OCI-M1 (cell line): ENCODE measurements at regions not wholly inside any gene's neighbourhood (a gene's known extent, or its start where the extent isn't known, plus 50 kb on each side); places are given as distances from the start of the nearest gene placed in this dataset.

Source experiments
- DNase-seq: peaks from one replicate; lab custom pipeline; 2025; lab: John Stamatoyannopoulos, UW

DNA sequence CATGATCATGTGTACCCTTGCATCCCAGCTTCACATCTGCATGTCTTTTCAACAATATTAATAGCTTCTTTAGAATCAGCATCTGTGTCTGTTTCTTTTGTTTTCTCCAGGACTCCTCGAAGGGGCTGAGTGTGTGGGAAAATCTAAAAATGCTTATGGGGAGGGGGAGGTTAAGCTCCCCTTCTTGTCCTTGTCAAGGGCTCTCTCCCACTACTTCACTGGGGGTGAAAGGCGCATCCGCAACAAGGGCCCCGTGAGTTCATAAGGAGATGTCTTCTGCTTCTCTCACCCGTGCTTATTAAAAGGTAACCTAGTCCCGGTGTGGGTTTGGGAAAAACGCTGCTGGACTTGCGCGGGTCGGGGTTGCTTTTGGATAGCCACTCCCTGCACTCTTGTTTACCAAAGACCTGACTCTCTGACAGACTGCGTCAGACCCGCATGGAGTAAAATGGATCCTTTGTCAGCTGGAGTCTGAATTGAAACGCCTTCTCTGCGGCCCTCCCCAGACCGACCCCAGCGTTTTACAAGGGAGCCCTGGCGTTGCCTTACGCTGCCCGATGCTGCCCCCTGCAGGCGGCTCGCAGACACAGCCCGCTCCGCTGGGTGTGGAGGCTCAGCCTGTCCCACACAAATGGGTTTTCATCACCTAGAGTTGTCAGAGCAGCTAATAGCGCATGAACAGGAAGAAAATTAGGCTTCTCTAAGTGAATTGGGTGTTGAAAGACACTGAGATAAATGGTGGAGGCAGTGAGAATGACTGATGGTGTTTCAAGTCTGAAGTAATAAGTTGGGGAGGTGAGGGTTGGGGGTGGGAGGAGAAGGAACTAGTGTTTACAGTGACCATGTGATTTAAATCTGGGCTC lies 53.8 kb downstream of the IER5 start:
- peak; percentile 94 for DNase-seq

DNA sequence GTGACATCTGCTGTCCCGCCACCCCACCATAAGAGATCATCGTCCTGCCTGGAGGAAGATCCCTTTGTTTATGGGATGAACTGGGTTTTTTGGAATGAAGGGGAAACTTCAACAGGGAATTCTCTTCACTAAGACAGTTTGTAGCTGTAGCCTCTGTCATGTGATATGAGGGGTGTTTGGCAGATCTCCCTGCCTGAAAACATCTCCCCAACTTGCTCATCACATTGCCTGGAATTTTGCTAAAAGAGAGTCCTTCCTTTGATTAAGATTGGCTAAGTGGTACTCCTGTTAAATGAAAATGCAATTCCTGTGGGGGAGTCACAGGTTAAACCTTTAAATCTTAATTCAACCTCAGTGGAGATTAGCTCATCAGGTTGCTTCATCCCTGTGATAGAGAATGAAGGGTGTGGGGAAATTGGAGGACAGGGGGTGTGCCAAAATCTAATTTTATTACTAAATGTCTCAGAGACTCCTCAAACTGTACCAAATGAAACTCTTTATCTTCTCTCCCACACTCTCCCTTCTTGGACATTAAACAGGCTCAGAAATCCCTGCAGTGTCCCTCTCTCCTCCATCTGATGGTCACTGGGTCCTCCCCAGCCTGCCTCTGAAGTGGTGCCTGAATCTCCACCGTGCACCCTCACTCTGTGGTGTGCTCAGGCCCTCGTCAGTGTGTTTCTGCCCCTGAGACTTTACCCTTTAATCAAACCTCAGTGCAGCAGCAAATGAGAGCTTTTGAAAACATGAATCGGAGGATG lies 54.8 kb downstream of the IER5 start:
- DNase-seq, result no peak

DNA sequence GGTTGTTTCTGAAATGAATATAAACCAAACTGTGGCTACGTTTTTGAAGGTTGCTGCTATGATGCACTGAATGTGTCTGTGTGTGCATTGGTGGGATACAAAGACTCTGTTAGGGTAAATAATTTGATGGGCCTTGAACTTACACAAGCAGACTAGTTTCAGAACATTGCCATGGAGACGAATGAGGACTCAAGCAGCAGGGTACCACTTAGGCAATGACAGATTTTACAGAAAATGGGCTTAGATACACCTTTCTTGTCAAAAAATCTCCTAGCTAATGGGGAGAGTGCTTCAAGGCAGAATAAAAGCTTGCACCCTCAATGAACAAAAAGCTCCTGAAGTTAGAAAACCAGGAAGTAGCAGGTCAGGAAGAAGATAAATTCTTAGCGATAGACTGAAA lies 55.7 kb downstream of the IER5 start:
- no peak for DNase-seq

DNA sequence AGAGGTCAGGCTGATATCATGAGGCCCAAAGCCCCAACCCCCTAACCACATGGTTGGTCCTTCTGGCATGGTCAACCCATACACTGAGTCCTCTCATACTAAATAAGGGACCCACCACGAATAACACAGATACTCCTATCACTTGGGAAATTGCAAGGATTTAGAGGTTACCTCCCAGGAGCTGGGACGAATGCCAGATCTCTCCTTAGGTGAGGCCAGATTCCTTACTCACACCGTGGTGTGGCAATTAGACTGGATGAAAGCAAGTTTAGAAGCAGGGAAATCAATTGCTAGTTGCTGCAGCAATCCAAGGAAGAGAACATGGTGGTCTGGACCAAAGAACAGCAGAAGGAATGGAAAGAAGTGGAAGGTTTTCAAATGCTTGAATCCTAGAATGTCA lies 60.1 kb downstream of the IER5 start:
- no peak for DNase-seq

DNA sequence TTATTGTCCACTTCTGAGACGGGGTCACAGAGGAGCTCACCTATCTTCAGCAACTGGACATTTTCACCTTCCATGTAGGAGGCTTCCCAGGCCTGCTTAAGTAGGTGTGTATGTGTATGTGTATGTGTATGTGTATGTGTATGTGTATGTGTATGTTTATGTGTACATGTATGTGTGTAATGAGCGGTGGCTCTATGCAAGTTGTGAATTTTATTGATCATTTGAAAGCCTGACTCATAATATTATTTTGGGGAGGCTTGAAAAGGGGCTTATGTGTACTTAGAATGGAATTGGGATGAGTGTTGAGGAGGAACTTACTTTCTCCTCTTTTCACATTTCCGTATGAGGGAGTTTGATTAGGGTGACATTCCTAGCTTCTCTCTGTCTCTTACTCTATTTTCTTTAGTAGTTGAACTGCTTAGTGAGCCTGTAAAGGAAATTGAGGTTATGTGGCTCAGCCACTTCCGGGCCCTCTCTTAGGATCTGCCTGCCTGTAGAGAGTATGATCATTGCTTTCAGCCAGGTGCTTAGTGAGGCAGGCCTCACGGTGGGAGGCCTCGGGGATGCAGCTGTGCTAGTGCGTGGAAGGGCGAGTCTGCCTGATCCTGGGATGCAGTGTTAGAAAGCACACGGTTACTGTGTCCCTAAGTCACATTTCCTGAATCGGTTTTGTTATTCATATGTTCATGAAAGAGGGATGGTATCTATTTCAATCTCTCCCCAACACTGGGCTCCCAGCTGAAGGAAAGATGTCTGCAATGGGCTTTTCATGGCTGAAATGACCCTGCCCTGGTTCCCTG lies 61.0 kb downstream of the IER5 start:
- DNase-seq, result no peak

DNA sequence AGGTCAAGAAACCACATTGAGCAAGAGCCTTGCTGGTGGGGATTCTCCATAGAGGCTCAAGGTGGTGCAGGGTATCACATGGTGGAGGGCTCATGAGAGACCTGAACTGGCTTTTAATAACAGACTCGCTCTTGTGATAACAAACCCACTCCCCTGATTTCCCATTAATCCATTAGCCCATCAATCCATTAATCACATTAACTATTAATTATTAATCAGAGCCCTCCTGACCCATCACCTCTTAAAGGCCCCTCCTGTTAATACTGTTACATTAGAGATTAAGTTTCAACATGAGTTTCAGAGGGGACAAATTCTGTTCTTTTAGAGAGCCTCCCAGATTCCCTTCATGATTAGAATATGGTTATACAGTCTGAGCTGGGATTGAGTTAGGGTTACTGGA lies 61.8 kb downstream of the IER5 start:
- DNase-seq, result no peak

DNA sequence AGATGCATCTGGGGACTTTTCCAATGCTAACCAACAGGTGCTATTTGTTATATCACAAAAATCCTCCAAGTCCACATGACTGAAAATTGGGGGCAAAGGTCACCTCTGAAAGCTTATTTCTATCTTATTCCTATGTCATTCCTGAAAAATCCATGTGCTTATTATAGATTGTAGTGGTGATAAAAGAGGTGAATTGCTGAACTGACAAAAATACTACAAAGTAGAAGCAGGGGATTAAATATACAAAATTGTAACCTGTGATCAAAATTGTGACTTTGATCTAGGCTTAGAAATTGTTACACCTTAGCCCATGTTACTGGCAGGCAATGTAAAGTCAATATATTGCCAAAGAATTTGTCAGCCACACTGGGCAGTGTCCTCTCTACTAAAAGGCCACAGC lies 62.3 kb downstream of the IER5 start:
- no peak for DNase-seq

DNA sequence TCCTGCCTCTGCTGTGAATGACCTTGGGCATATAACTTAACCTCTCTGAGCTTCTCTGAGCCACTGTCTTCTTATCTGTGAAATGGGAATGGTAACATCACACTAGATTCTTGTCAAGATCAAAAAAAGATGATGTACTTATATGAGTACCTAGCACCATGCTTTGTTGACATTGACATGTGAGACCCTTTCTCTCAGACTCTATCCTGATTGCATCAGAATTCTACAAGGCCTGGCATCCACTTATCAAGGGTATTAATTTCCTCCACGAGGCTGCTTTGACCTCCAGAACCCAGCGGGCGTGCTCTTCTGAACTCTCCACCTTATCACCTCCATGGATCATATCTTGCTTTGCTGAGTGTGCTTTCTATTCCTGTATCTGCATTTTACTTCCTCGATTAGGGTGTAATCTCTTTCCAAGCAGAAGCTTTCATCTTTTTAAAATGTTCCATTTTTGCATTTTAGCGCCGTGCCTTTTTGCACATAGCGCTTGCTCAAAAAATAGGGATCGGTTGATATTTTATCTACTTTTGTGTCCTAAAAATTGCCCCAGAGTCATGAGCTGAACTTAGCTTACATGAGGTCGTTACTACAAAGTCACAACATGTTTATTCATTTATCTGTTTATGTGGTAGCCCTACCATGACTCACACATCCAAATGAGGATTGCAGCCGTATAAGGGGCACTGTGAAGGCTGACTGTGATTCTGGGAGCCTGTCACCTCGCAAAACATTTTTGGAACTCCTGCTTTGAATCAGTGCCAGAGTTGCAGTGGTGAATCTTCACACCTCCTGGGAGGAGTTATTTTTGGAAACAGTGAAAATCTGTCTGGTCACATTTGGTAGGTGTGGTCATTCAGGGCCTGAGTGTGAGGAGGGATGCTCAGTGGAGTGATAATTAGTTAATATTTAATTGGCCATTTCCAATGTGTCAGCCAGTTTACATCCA lies 63.2 kb downstream of the IER5 start:
- DNase-seq, result peak; percentile 90

DNA sequence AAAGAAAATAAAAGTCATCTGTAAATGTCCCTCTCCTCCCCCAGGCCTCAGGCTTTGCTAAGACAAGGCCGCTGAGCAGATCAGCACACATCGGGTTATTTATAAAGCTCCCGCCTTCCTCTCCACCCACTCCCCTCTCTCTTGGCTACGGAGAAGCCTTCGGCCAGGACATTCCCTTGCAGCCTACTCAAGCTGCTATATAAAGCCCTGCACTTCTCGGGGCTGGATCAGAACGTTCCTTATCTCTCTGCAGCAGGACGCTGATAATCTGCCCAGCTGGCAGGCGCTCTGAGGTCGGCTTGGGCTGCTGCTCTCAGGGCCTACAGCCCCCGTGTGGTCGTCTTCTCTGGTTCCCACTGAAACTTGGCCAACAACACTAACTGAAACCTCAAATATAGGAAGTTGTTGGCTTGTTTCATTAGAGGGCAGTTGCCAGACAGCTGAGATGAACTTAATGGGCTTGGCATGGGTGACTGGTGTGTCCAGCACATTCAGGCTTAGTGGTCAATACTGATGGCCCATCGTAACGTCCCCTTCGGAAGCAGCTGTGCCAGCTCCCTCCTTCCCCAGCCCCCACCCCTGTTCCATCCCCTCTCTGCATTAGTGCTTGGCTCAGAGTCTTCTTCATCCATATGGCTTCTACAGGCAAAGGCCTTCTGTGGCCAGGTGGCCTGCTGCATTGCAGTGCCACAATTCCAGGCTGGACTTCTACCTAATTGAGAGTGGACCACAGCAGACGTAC lies 64.6 kb downstream of the IER5 start:
- peak; percentile 100 for DNase-seq

DNA sequence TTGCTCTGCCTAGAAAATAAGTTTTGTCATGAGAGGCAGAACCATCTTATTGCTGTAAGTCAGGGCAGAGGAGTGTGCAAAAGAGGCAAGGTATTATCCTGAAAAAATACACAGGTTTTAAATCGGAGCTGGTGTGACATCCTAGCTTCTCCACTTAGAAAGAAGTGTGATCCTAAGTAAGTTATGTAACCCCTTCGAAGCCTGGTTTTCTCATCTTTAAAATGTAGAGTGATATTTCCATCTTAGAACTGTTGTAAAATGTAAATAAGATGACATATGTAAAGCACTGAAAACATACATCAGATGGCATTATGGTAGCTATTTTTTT lies 65.1 kb downstream of the IER5 start:
- DNase-seq, result no peak

DNA sequence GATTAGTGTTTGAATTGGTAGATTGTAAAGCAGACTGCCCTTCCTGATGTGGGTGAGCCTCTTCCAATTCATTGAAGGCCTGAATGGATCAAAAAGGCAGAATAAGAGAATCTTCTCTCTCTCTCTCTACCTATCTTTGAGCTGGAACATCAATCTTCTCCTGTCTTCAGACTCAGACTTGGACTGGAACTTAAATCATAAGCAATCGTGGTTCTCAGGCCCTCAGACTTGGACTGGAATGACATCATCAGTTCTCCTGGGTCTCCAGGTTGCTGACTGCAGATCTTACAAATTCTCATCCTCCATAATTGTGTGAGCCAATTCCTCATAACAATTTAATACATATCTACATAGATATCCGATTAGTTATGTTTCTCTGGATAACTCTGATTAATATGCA lies 66.8 kb downstream of the IER5 start:
- DNase-seq, result no peak

DNA sequence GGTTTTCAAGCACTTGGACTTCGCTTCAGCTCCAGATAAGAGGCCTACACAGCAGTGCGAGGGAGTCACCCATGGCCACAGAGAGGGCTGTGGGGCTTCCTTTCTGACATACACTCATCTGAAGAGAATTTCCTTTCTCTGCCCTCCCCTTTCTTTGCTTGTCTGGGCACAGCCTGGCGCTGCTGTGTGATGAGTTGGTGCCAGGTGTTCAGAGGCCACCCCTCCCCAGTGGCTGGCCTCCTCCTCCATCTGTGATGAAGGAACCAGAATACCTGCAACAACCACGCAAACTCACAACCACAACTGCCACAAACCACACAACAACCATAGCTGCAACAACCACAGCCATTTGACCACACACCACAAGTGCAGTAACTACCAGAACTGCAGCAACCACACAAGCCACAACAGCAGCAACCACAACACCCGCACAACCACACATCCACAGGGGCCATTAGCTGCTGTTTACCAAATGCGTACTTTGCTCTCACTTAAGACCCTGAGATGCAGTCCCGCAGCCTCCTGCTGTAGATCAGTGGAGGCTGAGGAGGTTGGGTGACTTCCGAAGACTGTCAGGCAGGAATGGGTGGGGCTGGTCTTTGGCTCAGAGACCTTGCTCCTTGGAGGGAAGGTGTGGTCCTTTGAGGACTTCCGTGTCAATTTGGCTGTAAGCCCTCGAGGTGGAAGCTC lies 71.1 kb downstream of the IER5 start:
- DNase-seq, result peak; percentile 47

DNA sequence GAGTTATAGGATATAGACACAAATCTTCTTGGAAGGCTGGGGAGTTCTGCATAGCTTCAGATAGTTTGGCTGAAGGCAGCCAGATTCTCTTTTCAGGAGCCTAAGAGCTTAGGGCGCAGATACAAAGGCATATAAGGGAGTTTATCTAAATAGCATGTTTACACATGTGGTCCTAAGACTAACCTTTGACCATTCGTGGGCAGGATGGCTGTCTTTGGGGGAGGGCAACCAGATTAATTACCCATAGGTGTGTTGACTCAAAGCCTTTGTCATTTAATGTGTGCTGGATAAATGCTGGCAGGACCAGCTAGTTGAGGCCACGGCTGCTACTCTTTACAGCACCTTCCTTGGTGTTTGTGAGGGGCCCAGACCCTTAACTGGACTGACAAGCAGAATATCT lies 71.8 kb downstream of the IER5 start:
- DNase-seq, result no peak

DNA sequence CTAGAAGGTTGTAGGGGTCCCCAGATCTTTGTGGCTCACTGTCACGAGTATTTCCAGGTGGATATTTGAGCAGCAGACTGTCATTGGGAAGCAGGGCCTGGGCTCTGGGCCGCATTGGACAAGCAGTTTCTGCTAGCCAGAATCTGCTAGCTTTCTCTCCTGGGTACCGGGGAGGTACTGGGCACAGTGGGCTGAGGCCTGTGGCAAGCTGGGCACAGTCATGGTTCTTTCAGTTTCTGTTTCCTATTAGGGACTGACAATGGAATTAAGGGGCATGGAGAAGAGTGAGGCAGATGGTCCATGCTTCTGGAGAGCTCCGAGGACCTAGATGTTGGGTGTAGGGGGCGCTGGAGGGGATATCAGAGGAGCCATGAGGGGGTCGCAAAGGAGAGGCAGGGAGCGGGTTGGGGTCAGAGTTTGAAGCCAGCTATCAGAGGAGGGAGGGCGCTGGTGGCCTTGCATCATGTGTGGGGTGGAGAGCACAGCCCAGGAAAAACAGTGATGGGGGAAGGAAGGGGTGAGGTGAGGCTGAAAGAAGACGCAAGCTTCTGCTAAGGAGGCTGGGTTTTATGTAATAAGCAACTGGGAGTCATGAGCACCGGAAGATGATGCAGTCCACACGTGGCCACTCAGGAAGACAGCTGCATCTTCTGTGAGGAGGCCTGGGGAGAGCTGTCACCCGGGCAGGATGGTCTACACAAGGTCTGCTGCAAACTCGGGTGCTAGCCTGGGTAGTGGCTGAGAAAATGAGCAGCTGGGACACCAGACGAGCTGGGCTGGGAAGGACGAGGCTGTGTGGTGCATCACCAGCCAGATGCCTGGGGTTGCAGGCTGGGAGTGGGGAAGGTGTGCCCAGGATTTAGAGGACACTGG lies 72.7 kb downstream of the IER5 start:
- DNase-seq, result no peak

DNA sequence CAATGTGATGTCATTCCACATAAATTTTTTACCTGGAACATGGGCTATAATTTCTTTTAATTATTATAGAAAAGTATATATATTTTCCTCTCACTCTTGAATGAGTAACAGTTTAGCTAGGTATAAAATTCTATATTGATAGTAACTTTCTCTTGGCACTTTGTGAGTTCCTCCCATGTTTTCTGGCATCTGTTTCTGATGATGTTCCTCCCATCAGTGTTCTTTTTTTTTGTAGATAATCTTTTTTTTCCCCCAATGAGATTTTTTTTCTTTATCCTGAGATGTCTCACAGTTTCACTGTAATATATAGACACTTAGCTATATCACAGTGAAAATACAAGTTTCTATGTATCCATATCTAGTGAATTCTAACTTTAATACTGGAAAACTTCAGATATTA lies 75.2 kb downstream of the IER5 start:
- no peak for DNase-seq

DNA sequence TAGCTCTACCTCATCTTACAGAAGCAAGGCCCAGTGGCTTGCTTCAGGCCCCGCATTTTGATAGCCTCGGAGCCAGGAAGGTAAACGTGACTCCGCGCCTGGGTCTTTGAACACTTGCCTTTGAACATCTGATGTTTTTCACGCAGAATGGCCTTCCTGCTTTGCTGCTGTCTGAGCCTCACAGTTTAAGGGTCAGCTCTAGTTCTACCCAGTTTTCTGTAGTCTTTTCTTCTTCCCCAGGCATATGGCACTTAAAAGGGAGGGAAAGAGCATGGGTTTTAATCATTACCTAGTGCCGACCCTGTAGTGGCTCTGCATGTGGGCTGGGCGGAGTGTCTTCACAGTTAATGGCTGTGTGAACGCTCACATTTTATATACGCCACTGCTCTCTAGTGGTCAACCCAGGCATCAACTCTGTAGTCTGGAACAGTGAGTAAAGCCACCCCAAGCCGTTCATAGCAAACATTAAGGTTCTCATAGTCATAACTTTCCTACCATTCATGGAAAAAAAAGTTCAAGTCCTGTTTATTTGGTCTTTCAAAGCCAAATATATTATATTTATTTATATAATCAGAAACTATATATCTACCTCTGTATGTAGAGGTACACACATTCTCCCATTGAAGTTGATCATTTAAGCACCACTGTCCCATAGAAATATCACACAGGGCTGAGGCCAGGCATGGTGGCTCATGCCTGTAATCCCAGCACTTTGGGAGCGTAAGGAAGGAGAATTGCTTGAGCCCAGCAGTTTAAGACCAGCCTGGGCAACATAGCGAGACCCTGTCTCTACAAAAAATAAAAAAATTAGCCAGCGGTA lies 78.1 kb downstream of the IER5 start:
- peak; percentile 93 for DNase-seq

DNA sequence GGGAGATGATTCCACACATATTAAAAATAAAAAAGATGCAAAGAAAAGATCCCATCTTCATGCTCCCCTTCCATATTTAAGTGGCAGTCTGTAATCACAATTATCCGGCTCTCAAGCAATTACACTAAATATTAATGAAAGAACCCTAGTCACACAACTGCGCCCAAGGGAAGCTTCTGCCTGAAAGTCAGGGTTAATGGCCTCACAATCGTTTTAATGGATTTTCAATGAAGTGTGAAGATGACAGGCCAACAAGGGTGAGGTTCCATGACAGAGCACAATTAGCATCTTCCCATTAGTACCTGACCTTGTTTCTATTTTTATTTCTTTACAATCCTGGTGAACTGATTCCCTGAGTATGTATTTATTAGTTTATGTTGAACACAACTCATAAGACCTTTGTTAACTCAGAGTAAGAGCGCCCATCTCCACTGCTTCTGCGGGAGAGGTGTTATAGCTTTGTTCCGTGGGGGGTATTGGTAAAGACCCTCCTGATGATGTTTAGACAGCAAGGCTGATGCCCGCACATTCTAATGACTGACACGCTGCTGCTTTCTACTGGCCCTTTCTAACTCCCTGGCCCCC lies 80.9 kb downstream of the IER5 start:
- no peak for DNase-seq

DNA sequence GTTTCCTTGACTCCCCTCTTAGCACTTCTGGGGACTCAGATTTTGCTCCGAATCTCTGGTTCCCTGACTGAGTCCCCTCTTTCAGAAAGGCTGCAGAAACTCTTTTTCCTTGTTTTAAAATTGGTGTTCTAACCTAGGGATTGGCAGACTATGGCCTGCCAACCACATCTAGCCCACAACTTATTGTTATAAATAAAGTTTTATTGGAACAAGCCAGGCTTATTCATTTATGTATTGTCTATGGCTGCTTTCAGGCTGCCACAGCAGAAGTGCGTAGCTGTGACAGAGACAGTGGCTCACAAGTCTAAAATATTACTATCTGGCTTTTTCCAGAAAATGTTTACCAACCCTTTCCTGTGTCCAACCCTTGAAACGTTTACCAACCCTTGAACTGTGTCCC lies 81.7 kb downstream of the IER5 start:
- DNase-seq, result no peak
